Fibroblast of peridontal ligament (primary cell): ENCODE measurements at regions not wholly inside any gene's neighbourhood (a gene's known extent, or its start where the extent isn't known, plus 50 kb on each side); places are given as distances from the start of the nearest gene placed in this dataset.
"Not testable (repeated sequence)": the region's sequence is repeated elsewhere in the genome, so short reads cannot be mapped to it uniquely, and the experiment has no call there.

Source experiments
- DNase-seq: peaks from one replicate; pipeline ENCODE4 v3.0.0-alpha.2; 2010; ENCODE audit errors: extremely low read depth

- DNase-seq = no peak
Measured at GRCh38 chr3:25945836-25946235, 155.9 kb downstream of the OXSM start.

- DNase-seq = no peak
Measured at GRCh38 chr3:25952133-25952532, 162.2 kb downstream of the OXSM start.

- DNase-seq = no peak
Measured at GRCh38 chr3:25957026-25957425, 167.1 kb downstream of the OXSM start.

DNA sequence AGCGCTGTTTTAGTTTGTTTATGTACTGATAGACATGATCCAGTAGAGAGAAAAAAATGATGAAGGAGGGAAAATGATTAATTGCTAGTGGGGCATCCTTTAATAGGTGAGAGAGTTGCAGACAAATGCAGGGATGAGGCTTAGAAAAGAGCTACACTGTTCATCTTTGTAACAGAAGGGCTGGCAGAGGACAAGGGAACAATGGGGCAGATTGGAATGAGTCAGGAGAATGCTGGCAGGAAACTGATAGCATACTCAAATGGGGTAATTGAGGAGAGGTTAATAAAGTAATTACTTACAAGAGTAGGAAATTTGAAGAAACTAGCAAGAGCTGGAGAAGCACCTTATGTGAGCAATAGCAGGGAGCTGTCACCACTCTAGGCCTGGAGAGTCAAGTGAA, 170.9 kb downstream of the OXSM start:
- no peak for DNase-seq

- DNase-seq = no peak
Measured at GRCh38 chr3:25962255-25962654, 172.4 kb downstream of the OXSM start.

- no peak for DNase-seq
Measured at GRCh38 chr3:25964141-25964540, 174.3 kb downstream of the OXSM start.

- DNase-seq = no peak
Measured at GRCh38 chr3:25967385-25967784, 177.5 kb downstream of the OXSM start.

DNA sequence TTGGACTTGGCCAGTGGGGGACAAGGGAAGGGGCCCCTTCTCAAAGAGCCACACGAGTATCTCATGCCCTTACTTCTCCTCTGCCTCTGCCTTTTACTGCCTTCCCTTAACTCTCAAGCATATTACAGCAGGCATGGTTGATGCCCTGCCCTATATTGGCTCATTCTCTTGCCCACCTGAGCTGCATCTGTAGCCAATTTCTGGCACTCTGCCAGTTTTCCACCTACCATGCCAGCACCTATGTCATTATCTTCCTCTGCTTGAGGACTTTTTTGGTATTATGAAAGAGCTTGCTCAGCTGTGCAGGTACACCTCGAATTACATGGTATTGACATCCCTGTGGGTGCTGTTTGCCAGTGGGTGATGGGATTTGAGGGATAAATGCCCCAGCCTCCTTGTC, 181.8 kb downstream of the OXSM start:
- DNase-seq = no peak

- DNase-seq = no peak
Measured at GRCh38 chr3:25973122-25973521, 183.2 kb downstream of the OXSM start.

DNA sequence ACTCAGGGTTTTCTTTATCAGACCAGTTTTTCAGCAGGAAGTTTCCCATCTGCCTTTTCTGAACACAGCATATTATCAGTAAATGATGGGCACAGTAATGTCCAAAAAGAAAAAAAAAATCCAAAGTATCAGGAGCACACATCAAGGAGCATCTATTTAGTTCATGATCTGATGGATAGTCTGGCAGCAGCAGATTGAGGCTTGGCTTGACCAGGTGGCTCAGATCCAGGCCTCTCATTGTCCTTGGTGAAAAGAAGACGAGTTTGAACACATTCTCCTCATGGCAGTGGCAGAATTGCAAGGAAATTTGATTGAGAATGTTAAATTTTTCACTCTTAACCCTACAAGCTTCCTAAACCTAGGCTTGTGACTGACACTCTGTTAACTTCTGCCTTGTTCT, 192.9 kb downstream of the OXSM start:
- DNase-seq = no peak

GRCh38 chr3:25985621-25986020, 195.7 kb downstream of the OXSM start:
- no peak for DNase-seq

DNA sequence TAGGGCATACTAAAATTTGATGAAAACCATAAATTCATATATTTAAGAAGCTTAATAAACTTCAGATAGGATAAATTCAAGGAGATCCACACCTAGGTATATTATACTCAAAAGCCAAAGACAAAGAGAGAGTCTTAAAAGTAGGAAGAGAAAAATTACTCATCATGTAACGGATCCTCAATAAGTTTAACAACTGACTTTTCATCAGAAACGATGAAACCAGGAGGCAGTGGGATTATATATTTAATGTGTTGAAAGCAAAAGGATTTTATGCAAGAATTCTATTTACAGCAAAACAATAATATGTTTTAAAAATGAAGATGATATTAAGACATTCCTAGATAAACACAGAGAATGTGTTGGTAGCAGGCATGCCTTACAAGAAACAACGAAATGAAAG, 202.7 kb downstream of the OXSM start:
- no peak for DNase-seq

- DNase-seq = no peak
Measured at GRCh38 chr3:26004172-26004571, 214.3 kb downstream of the OXSM start.

- no peak for DNase-seq
Measured at GRCh38 chr3:26011276-26011675, 221.4 kb downstream of the OXSM start.

- no peak for DNase-seq
Measured at GRCh38 chr3:26012241-26012745, 222.4 kb downstream of the OXSM start.

DNA sequence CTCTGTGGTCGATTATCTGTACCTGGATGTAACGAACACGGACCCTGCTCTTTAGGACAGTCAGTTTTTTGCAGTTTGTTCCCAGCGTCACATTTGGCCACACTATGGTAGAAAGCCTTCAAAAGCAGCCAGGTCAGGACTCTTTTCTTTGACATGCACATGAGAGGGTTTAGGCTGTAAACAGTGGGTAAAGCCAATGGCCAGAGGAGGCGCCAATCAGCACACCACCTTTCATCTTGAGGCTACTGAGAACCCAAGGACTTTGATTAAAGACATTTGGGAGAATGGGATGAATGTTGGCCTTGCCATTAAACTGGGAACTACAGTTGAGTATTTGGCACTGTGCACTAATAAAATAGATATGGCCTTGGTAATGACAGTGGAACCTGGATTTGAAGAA, 225.9 kb downstream of the OXSM start:
- DNase-seq = no peak

GRCh38 chr3:26018889-26019288, 229.0 kb downstream of the OXSM start:
- no peak for DNase-seq

DNA sequence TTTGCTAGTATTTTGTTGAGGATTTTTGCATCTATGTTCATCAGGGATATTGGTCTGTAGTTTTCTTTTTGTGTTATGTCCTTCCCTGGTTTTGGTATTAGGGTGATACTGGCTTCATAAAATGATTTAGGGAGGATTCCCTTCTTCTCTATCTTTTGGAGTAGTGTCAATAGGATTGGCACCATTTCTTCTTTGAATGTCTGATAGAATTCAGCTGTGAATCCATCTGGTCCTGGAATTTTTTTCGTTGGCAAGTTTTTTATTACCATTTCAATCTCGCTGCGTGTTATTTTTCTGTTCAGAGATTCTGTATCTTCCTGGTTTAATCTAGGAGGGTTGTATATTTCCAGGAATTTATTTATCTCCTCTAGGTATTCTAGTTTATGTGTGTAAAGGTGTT, 234.3 kb downstream of the OXSM start:
- DNase-seq = not testable (repeated sequence)

DNA sequence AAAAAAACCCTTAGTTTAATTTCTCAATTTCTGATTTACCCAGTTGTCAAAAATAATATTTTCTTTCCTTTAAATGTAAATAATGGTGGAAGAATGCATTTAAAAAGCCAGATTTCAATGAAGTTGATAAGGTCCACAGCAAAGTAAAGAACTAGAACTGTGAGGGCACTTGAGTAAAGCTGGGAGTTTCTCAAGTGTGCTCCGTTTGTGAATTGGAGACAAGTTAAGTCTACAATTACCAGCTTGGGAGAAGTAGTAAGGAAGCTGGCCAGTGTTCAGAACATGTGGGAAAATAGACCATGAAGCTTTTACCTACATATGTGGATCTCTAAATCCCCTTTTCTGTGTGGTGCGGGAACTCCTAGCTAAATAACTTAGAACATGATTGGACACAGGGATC, 239.4 kb downstream of the OXSM start:
- no peak for DNase-seq

GRCh38 chr3:26042126-26042525, 252.2 kb downstream of the OXSM start:
- not testable (repeated sequence) for DNase-seq

- no peak for DNase-seq
Measured at GRCh38 chr3:26049951-26050350, 260.1 kb downstream of the OXSM start.

DNA sequence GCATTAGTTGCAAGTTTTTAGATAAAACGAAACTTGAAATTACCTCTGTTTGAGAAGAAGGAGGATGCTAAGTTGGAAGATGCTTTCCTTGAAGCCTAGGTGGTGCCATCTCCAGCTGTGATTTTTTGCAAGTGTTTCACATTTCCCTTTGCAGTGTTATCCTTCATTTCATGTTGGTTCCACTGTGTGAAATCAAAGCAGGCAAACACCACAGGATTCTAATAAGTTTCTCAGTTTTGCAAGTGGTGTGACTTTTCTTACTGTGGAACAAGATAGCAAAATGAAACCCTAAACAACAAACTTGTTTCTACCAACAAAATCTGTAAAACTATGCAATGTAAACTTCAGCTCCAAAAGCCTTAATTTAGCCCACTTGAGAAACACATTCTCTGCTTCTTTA, 260.9 kb downstream of the OXSM start:
- DNase-seq = no peak

- no peak for DNase-seq
Measured at GRCh38 chr3:26058901-26059321, 269.0 kb downstream of the OXSM start.

GRCh38 chr3:26061947-26062346, 272.1 kb downstream of the OXSM start:
- no peak for DNase-seq

GRCh38 chr3:26064297-26064696, 274.4 kb downstream of the OXSM start:
- no peak for DNase-seq
